Tibial nerve (tissue), 3 donors: ENCODE measurements at regions not wholly inside any gene's neighbourhood (a gene's known extent, or its start where the extent isn't known, plus 50 kb on each side); places are given as distances from the start of the nearest gene placed in this dataset.

ENCODE experiments used
- CTCF ChIP-seq, 5 experiments: fragments of 200-600 bp in 3 of 5; fragments of 450-650 bp in 2 of 5; sonication (generic) in 3 of 5; IDR thresholded peaks; one replicate each; pipeline ENCODE4 v1.5.1; 2016 to 2019; ENCODE audit warnings: antibody characterized with exemption in 5 of 5, mild to moderate bottlenecking in 3 of 5, moderate library complexity in 2 of 5
- POLR2A ChIP-seq, 2 donors: fragments of 450-650 bp; IDR thresholded peaks; one replicate each; pipeline ENCODE4 v1.6.1; 2017; ENCODE audit warnings: antibody characterized with exemption in 2 of 2, mild to moderate bottlenecking in 2 of 2, moderate library complexity in 2 of 2

DNA sequence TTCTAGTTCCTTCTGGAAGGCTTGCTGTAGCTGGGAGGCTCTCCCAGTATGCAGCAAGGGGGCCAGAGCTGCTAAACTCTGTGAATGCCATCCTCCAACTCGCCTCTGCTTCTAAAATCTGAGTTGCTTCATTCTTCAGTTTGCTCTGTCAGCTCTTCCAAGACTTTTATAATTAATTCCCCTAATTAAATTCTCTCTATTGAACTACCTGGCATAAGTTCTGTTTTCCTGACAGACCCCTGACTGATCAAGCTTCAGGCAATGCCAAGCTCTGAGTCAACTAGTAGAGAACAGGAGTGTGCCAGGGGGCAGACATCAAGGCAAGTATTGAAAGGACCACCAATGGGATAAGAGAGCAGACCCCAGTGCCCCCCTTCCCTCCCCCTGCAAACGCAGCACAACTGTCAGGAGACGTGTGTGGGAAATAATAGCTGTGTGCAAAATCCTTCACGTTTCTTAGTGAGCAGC, 109.3 kb upstream of the TAB2 start:
- TF ChIP-seq CTCF (IDR thresholded peaks at IDR 0.05) (no peak), POLR2A (IDR thresholded peaks at IDR 0.05) (no peak)
